ENCODE measurements at regions not wholly inside any gene's neighbourhood (a gene's known extent, or its start where the extent isn't known, plus 50 kb on each side); places are given as distances from the start of the nearest gene placed in this dataset.
"Not testable (repeated sequence)": the region's sequence is repeated elsewhere in the genome, so short reads cannot be mapped to it uniquely, and the experiment has no call there.

DNA sequence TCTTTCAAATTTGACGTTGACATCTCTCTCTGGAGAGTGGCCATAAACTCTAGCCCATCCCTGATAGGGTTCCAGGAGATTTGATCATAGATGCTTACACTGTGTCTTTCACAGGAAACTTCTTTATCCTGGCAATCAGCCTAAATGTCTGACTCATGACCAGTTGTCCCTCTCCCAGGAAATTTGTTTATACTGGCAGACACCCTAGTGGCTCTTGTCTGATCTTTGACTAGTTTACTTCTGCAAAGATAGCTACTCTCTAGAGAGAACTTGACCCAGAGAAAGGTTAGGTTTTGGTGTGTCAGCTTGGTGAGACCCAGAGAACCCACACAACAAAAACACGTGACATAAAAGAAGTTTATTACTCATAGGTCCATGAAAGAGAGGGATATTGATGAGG, 509.8 kb downstream of the CENPC start:
- DNase-seq: no peak

DNA sequence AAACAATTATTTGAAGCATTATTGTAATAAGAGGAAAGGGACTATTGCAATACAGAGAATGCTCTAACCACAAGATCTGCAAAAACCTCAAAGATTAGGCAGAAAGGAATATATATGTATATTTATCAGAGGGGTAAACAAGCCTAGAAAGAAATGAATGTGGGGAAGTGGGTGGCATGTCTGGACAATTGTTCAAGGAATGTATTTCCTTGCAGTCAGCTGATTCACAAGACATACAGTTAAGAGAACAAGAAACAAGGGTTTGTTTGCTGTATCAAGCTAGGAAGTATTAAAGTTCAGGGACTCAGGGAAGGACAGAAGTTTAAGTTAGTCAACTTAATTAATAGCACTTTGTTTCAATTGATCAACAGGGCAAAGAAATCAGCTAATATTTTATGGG, 514.7 kb downstream of the CENPC start:
- no peak for DNase-seq

- no peak for DNase-seq
These were observed 524.9 kb downstream of the CENPC start for GRCh38 chr4:67020438-67020797.

DNA sequence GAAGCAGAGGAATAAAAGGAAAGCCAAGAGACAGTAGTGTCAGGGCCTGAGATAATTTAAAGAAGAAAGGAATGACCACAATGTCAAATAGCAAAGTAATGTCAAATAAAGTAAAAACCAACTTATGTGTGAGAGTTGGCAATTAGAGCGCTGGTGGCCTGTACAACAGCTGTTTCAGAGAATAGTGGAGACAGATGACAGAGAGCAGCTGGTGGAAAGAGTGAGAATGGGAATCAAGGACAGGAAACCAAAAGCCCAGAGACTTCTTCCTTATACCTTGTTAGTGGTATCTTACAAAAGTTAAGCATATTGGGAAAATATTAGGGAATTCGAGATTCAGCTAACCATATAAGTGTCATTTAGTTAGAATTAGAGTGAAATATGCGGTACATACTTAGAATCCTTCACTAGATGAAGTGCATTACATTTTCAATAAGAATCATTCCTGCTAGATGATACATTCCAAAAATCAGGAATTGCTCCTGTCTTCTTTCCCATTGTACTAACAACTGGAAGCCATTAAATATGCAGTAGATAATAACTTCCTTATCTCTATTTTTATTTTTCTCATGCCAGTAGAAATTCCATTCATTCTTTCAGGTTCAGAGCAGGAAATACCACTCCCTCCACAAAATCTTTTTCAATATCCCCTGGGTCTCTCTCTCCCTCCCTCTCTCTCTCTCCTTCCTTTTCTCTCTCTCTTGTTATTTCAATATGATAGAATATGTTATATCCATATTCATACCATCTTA, 525.4 kb downstream of the CENPC start:
- DNase-seq: no peak

GRCh38 chr4:67014592-67014991, 530.7 kb downstream of the CENPC start:
- DNase-seq: no peak

DNA sequence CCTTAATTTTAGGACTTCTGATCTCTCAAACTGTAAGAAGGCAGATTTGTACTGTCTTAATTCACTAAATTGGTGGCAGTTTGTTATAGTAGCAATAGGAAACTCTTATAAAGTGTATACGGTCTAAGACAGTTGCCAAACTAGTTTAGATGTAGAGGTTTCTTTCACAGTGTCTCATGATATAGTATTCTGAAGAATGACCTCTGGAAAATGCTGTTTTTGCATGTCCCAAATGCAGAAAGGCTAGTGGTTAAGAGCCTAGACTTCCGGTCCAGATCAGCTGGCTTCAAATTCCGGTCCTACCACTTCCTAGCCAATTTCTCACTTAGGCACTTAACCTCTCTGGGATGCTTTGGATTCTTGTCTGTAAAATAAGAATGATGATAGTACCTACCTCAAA, 538.5 kb downstream of the CENPC start:
- no peak for DNase-seq

DNA sequence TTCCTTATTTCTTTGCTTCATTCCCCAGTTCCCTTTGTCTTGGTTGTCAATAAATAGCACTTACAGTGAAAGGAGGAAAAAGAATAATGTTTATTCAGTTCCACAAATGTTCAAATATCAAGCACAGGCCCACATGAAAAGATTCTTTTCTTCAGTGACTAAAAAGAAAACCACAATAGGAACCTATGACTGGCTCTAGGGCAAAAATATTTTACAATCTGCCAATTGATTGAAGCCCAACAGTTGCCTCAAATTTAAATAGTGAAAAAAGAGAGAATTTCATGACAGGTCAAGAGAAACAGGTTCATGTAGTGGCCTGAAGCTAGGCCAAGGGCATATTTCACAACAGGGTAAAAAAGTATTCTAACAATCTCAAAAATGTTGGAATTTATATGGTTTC, 553.8 kb downstream of the CENPC start:
- no peak for DNase-seq

DNA sequence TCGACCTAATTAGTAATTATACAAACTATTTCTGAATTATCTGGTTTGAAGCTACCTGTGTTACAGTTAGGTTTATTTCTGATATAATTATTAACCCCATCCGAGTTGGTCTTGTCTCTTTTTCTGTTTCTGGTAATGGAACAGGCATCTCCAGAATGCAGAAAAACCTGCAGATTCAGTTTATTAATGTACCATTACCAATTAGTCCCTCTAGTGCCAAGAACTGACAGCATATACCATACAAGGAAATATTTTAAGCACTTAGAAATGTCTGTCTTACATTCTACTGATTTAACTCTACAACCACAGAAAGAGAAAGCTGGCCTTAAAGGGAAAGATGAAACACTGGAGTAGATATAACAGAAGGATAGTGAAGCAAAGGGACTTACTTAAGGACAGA, 570.6 kb downstream of the CENPC start:
- DNase-seq: no peak

GRCh38 chr4:66972087-66972486, 573.2 kb downstream of the CENPC start:
- no peak for DNase-seq

DNA sequence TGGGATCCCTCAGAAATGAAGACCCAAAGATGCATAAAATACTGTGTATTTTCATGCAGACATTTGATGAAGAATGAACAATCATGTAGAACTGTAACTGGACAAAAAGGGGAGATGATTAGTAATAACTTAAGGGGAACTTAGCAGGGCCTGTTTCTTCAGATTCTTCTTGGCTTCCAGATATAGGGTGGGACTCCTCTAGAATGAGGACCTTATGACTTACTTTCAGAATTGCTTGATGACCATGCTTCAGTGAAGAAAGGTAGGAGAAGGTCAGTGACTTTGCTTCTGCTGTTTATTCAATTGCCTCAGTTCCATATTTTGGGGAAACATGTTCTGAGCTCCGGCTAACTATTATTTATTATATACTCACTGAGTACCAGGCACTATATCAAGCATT, 580.8 kb downstream of the CENPC start:
- DNase-seq: no peak

GRCh38 chr4:66963084-66963483, 582.2 kb downstream of the CENPC start:
- DNase-seq: no peak

DNA sequence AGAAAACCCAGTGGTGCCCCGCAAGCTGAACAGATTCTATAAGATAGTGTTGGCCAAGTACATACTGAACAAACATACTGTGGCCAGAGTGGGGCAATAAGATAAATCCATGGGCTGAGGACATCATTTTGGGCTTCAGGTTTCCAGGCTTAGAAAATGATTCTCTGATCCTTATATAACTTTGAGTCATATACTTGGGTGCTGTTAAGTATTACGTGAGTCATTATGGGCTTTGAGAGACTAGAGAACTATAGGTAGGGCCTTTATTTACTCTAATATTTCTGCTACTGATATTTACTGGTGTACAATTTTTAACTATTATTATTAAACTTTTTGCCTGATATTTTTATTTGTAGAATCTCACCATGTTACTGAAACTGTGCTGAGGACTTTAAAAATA, 586.1 kb downstream of the CENPC start:
- no peak for DNase-seq

DNA sequence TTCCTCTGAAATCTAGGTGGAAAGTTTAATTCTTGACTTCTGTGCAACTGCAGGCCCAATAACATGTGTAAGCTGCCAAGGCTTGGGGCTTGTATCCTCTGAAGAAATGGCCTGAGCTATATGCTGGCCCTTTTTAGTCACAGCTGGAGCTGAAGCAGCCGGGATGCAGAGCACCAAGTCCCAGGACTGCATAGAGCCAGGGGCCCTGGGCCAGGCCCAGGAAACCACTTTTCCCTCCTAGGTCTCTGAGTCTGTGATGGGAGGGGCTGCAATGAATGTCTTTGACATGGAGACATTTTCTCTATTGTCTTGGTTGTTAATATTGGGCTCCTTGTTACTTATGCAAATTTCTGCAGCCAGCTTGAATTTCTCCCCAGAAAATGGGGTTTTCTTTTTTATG, 588.5 kb downstream of the CENPC start:
- no peak for DNase-seq

- DNase-seq: no peak
These were observed 588.9 kb downstream of the CENPC start for GRCh38 chr4:66956426-66956825.

GRCh38 chr4:66955784-66956183, 589.5 kb downstream of the CENPC start:
- no peak for DNase-seq

DNA sequence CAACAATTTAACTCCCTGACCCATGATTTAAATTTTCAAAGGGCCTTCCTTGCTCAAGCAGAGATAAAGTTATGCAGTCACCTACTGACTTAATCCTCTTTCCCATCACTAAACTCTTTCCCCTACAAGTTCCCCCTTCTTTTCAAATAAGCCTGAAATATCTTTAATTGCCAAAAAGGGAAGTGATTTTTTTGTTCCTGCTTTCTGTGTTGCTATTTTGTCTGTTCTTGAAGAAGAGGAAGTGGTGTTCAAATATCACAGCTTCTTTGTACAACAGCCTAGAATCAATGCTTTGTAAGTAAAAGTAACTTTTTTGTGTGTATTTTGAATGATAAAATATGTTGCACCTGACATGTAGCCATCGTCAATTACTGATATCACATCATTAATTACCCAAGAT, 595.9 kb downstream of the CENPC start:
- DNase-seq: no peak

GRCh38 chr4:66946761-66947160, 598.5 kb downstream of the CENPC start:
- DNase-seq: no peak

DNA sequence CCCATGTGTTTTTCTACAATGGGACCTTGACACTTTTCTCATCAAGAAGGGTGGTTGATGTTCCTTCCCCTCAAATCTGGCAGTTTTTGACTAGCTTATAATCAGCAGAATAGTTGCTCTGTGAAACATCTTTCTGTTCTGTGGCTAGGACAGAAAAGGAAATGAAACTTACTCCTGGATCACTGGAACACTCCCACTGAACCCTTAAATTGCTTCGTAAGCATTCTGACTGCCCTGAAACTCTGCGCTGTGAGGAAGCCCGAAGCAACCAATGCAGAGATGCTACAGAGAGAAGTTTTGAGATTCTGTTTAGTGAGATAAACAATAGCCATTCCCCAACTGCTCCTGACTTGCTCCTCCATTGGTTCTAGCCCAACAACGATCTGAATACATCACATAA, 602.2 kb downstream of the CENPC start:
- DNase-seq: no peak

DNA sequence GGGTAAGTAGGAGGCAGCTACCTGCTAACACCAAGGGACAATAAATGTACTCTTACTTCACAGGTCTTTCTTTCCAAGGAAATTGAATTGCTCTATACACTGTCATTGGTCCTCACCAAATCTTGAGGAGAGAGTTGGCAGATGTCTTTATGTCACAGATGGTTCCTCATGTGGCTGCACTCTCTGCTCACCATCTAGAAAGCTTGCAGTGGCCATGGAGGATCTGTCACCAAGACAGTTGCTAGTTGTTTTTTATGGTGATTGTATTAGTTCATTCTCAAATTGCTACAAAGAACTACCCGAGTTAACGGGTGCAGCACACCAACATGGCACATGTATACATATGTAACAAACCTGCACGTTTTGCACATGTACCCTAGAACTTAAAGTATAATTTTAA, 613.3 kb downstream of the CENPC start:
- not testable (repeated sequence) for DNase-seq

DNA sequence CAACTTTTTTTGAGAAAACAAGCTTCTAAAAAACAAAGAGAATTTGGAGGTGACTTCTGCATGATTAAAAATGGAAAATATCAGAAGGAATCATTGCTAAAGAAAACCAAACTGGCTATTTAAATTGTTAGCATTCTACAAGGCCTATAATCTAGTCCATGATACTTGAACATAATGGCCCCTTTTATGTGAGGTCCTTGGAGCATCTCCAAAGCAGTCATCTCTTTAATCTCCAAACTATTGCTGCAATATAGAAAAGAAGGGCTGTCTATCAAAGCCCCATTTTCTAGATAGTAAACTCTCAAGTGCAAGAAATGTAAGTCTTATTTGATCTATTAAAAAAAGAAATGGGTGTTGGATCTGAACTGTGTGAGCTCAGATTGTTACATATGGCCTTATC, 615.1 kb downstream of the CENPC start:
- DNase-seq: no peak

- DNase-seq: no peak
These were observed 615.6 kb downstream of the CENPC start for GRCh38 chr4:66929748-66930147.

GRCh38 chr4:66928881-66929280, 616.4 kb downstream of the CENPC start:
- not testable (repeated sequence) for DNase-seq

DNA sequence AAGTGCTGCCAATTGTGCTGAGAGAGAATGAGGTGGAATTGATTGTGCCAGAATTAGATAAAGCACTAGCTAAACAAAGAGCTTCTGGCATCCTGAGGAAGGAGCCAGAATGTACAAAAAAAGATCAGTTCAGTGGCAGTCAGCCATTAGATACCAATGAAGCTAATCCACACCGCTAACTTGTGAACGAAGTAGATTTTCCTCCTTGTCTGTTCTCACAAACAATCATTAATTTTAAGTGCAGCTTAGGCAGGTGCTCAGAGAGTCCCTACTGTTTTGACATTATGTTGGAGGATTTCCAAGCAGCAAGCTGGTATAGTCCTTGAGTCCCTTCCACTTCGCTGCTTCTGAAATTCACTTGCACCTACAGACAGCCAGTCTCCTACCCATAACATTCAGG, 617.4 kb downstream of the CENPC start:
- no peak for DNase-seq

GRCh38 chr4:66926687-66927086, 618.6 kb downstream of the CENPC start:
- no peak for DNase-seq

GRCh38 chr4:66923081-66923865, 622.0 kb downstream of the CENPC start:
- no peak for DNase-seq

Measured in activated CD8-positive, alpha-beta memory T cell treated with anti-CD3 and anti-CD28 coated beads, Interleukin-2, amount 50 U/mL, for 48 hours (primary cell).